Mesenchymal stem cell (in vitro differentiated cells and primary cell): ENCODE measurements at regions not wholly inside any gene's neighbourhood (a gene's known extent, or its start where the extent isn't known, plus 50 kb on each side); places are given as distances from the start of the nearest gene placed in this dataset.

Experiments
- DNase-seq: peaks from one replicate; pipeline ENCODE4 v3.0.0-alpha.2; 2013
- H2AFZ ChIP-seq: one replicate; pipeline ENCODE4 v1.6.1; 2013; ENCODE audit warnings: low read depth, mild to moderate bottlenecking, control low read depth, inconsistent platforms, low read length, moderate library complexity
- H2AK5ac ChIP-seq: 2 replicates; pipeline ENCODE4 v1.6.1; 2013; ENCODE audit warnings: low read length, moderate library complexity, mild to moderate bottlenecking, inconsistent platforms; ENCODE audit not compliant: severe bottlenecking
- H2BK120ac ChIP-seq: one replicate; pipeline ENCODE4 v1.6.1; 2013; ENCODE audit warnings: low read depth, mild to moderate bottlenecking, inconsistent platforms, low read length, moderate library complexity
- H2BK12ac ChIP-seq, 2 experiments: one replicate each; pipeline ENCODE4 v1.6.1; 2013; ENCODE audit warnings: inconsistent platforms in 2 of 2, low read length in 2 of 2, mild to moderate bottlenecking in 2 of 2, moderate library complexity in 2 of 2, control low read depth in 1 of 2
- H2BK15ac ChIP-seq: one replicate; pipeline ENCODE4 v1.6.1; 2013; ENCODE audit warnings: mild to moderate bottlenecking, low read depth, inconsistent platforms; ENCODE audit not compliant: poor library complexity, severe bottlenecking
- H2BK5ac ChIP-seq: 2 replicates; pipeline ENCODE4 v1.6.1; 2013; ENCODE audit warnings: low read depth, mild to moderate bottlenecking, low read length, control low read depth, inconsistent platforms; ENCODE audit not compliant: poor library complexity, severe bottlenecking
- H3K14ac ChIP-seq, 2 experiments: one replicate each; pipeline ENCODE4 v1.6.1; 2013; ENCODE audit warnings: inconsistent platforms in 2 of 2, low read length in 2 of 2, control low read depth in 1 of 2, mild to moderate bottlenecking in 1 of 2, moderate library complexity in 1 of 2
- H3K18ac ChIP-seq, 2 experiments: one replicate each; pipeline ENCODE4 v1.6.1; 2013; ENCODE audit warnings: inconsistent platforms in 2 of 2, low read length in 2 of 2, control low read depth in 1 of 2, low read depth in 1 of 2, mild to moderate bottlenecking in 1 of 2
- H3K23ac ChIP-seq, 2 experiments: one replicate each; pipeline ENCODE4 v1.6.1; 2013; ENCODE audit warnings: inconsistent platforms in 2 of 2, low read length in 2 of 2, mild to moderate bottlenecking in 2 of 2, moderate library complexity in 2 of 2, control low read depth in 1 of 2
- H3K27ac ChIP-seq: 2 replicates; pipeline ENCODE4 v1.5.1; 2013; ENCODE audit warnings: mild to moderate bottlenecking, moderate library complexity, low read length, control low read depth, inconsistent platforms; ENCODE audit not compliant: poor library complexity, severe bottlenecking
- H3K27me3 ChIP-seq, 2 experiments: 2 replicates each; pipeline versions ENCODE4 v1.6.1 to v1.7.0; 2013; ENCODE audit warnings: low read length in 2 of 2, mild to moderate bottlenecking in 2 of 2, moderate library complexity in 2 of 2, control low read depth in 1 of 2, inconsistent platforms in 1 of 2; ENCODE audit not compliant: control insufficient read depth in 1 of 2, insufficient read depth in 1 of 2
- H3K36me3 ChIP-seq, 2 experiments: 2 replicates each; pipeline versions ENCODE4 v1.6.1 to v1.7.0; 2013; ENCODE audit warnings: low read length in 2 of 2, control low read depth in 1 of 2, inconsistent platforms in 1 of 2, low read depth in 1 of 2, mild to moderate bottlenecking in 1 of 2; ENCODE audit not compliant: insufficient read depth in 2 of 2, control insufficient read depth in 1 of 2
- H3K4ac ChIP-seq, 2 experiments: one replicate each; pipeline ENCODE4 v1.6.1; 2013; ENCODE audit warnings: inconsistent platforms in 2 of 2, low read length in 2 of 2, mild to moderate bottlenecking in 2 of 2, moderate library complexity in 2 of 2, control low read depth in 1 of 2, low read depth in 1 of 2
- H3K4me1 ChIP-seq: 2 replicates; pipeline ENCODE4 v1.6.1; 2013; ENCODE audit warnings: low read depth, low read length, control low read depth; ENCODE audit not compliant: control insufficient read depth, insufficient read depth
- H3K4me2 ChIP-seq: 2 replicates; pipeline ENCODE4 v1.6.1; 2013; ENCODE audit warnings: low read length, mild to moderate bottlenecking, inconsistent platforms; ENCODE audit not compliant: poor library complexity, severe bottlenecking
- H3K4me3 ChIP-seq, 2 experiments: 2 replicates each; pipeline versions ENCODE4 v1.5.1 to v1.7.0; 2013; ENCODE audit warnings: low read length in 2 of 2, mild to moderate bottlenecking in 2 of 2, control low read depth in 1 of 2, low read depth in 1 of 2; ENCODE audit not compliant: insufficient read depth in 1 of 2
- H3K79me1 ChIP-seq: replicated peaks from 2 replicates; pipeline ENCODE4 v1.6.1; 2013; ENCODE audit warnings: mild to moderate bottlenecking, control low read depth, low read length, inconsistent platforms; ENCODE audit not compliant: poor library complexity, severe bottlenecking
- H3K9ac ChIP-seq: 2 replicates; pipeline ENCODE4 v1.7.0; 2013; ENCODE audit warnings: mild to moderate bottlenecking, low read length, moderate library complexity
- H3K9me3 ChIP-seq: 2 replicates; pipeline ENCODE4 v1.7.0; 2013; ENCODE audit warnings: mild to moderate bottlenecking, low read length; ENCODE audit not compliant: control insufficient read depth
- H4K8ac ChIP-seq: one replicate; pipeline ENCODE4 v1.6.1; 2013; ENCODE audit warnings: inconsistent platforms, mild to moderate bottlenecking, low read length, moderate library complexity
- H4K91ac ChIP-seq: one replicate; pipeline ENCODE4 v1.6.1; 2013; ENCODE audit warnings: mild to moderate bottlenecking, low read length, inconsistent platforms
- WGBS: methylation state at CpG from one replicate; pipeline ENCODE4 v1.1.7; 2013; ENCODE audit warnings: mixed read lengths; 5-methylcytosine and 5-hydroxymethylcytosine counted together

DNA sequence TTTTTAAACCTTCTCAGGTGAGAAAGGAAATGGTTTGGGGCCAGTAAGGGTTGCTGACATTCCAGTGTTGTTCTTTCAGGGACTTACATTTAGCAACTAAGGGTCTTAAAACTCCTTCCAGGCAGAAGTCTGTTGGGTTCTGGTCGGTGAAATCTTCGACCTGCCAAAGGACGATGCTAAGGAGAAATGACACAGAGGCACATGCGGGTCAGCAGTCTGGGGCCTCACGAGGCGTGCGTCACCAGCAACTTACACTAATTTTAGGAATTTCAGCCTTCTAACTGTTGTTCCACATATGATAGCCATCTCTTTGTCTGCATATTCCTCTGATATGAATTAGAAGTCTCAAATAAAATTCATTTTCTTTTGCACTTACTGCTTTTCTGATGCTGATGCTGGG, 64.1 kb upstream of the TMEM108 start:
- no peaks in the 10 kb centered on the region for H3K9me3 ChIP-seq
- H3K36me3 ChIP-seq = no peaks in the 10 kb centered on the region
- no peak overlapping the region for H3K14ac ChIP-seq
- H2AFZ ChIP-seq = no peak overlapping the region
- no peak overlapping the region for H3K4me2 ChIP-seq
- no peaks in the 10 kb centered on the region for H3K79me1 ChIP-seq
- H2BK15ac ChIP-seq = no peak overlapping the region
- H3K4me1 ChIP-seq = no peaks in the 10 kb centered on the region
- H3K9ac ChIP-seq = no peak overlapping the region
- no peak overlapping the region for H2BK12ac ChIP-seq
- H3K27ac ChIP-seq = no peak overlapping the region
- H2AK5ac ChIP-seq = no peak overlapping the region
- H3K27me3 ChIP-seq = no peaks in the 10 kb centered on the region
- H3K4ac ChIP-seq = no peak overlapping the region
- no peak overlapping the region for H3K23ac ChIP-seq
- no peak overlapping the region for H3K4me3 ChIP-seq
- no peak overlapping the region for H4K8ac ChIP-seq
- H3K18ac ChIP-seq = no peak overlapping the region
- no peak overlapping the region for H2BK120ac ChIP-seq
- no peak overlapping the region for H2BK5ac ChIP-seq
- H4K91ac ChIP-seq = no peak overlapping the region
- no peak for DNase-seq
- 82% methylated on average over 7 of the region's 7 CpGs for WGBS

DNA sequence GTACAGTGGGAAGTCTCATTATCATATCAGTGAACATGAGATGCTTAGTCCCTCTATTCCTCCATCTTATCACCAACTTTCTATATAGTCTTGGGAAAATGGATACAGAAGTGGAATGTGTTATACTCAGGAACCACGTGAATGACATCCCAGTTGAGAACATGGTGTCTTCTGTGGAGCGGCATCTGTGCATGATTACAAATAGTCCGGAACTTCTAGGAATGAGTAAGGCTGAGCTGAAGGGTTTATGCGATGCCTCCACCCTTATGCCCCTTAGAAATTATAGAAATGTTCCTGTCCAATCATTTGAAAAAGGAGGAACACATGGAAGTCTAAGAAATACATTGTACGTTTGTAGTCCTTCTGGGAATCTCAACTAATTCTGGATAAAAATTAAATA, 64.8 kb upstream of the TMEM108 start:
- Histone ChIP-seq H2AFZ (no peak overlapping the region), H3K27ac (no peak overlapping the region), H2BK12ac (no peak overlapping the region), H4K91ac (no peak overlapping the region), H4K8ac (no peak overlapping the region), H2AK5ac (no peak overlapping the region), H3K4me2 (no peak overlapping the region), H2BK15ac (no peak overlapping the region), H3K27me3 (no peaks in the 10 kb centered on the region), H2BK120ac (no peak overlapping the region), H3K9me3 (no peaks in the 10 kb centered on the region), H3K79me1 (no peaks in the 10 kb centered on the region), H2BK5ac (no peak overlapping the region), H3K4me3 (no peak overlapping the region), H3K14ac (no peak overlapping the region), H3K9ac (no peak overlapping the region), H3K4ac (no peak overlapping the region), H3K18ac (no peak overlapping the region), H3K36me3 (no peaks in the 10 kb centered on the region), H3K23ac (no peak overlapping the region), H3K4me1 (no peaks in the 10 kb centered on the region)
- no peak for DNase-seq
- WGBS = 81% methylated on average over 4 of the region's 5 CpGs

DNA sequence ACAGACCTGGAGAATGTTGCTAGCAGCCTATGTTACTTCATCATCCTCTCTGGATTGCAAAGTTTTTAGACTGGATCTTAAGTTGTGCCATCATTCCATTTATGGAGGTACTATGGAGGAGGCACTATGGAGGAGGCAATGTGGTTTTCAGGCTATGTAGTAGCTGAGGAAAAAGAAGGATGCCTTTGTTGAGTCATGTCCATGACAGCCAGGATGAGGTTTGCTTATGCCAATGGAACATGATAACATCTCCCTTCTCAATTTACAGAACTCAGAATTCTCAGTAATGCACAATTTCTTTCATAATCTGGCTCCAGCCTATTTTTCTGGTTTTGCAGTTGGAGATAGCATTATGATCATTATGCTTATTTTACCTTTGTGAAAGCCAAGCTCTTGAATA, 65.9 kb upstream of the TMEM108 start:
- Histone ChIP-seq H3K4me1 (no peaks in the 10 kb centered on the region), H2BK15ac (no peak overlapping the region), H3K23ac (no peak overlapping the region), H2BK5ac (no peak overlapping the region), H3K9ac (no peak overlapping the region), H3K36me3 (no peaks in the 10 kb centered on the region), H2BK120ac (no peak overlapping the region), H2BK12ac (no peak overlapping the region), H2AFZ (no peak overlapping the region), H3K14ac (no peak overlapping the region), H3K4ac (no peak overlapping the region), H3K18ac (no peak overlapping the region), H3K27me3 (no peaks in the 10 kb centered on the region), H3K79me1 (no peaks in the 10 kb centered on the region), H4K8ac (no peak overlapping the region), H4K91ac (no peak overlapping the region), H3K27ac (no peak overlapping the region), H2AK5ac (no peak overlapping the region), H3K4me2 (no peak overlapping the region), H3K4me3 (no peak overlapping the region), H3K9me3 (no peaks in the 10 kb centered on the region)
- DNase-seq = no peak

DNA sequence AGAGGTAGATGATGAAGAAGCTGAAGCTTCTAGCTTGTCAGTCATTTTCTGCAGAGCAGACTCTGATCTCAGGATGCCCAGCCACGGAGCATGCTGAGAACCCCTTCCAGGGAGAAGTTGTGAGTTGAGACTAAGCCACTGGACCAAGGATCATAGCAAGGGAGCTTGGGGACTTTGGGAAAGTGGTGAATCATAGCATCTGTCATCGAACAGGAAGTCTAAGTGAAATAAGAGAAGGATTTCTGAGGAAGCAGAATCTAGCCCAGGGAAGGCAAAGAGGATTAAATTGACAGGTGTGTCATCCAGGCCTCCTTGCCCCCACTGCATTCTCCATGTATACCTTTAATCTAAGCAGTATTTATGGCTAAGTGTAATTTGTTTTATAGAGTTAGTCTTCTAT, 71.8 kb upstream of the TMEM108 start:
- H2AK5ac ChIP-seq = no peak overlapping the region
- no peak overlapping the region for H3K23ac ChIP-seq
- no peaks in the 10 kb centered on the region for H3K79me1 ChIP-seq
- no peak overlapping the region for H2AFZ ChIP-seq
- no peak for DNase-seq
- H2BK120ac ChIP-seq = no peak overlapping the region
- no peak overlapping the region for H3K14ac ChIP-seq
- no peak overlapping the region for H2BK15ac ChIP-seq
- no peak overlapping the region for H4K91ac ChIP-seq
- no peaks in the 10 kb centered on the region for H3K9me3 ChIP-seq
- no peak overlapping the region for H3K4me2 ChIP-seq
- H4K8ac ChIP-seq = no peak overlapping the region
- no peak overlapping the region for H3K9ac ChIP-seq
- no peaks in the 10 kb centered on the region for H3K4me1 ChIP-seq
- H3K18ac ChIP-seq = no peak overlapping the region
- H3K27me3 ChIP-seq = no peaks in the 10 kb centered on the region
- no peak overlapping the region for H2BK5ac ChIP-seq
- no peaks in the 10 kb centered on the region for H3K36me3 ChIP-seq
- H2BK12ac ChIP-seq = no peak overlapping the region
- H3K4ac ChIP-seq = no peak overlapping the region
- WGBS = 36% methylated on average over 2 of the region's 2 CpGs
- no peak overlapping the region for H3K27ac ChIP-seq
- no peak overlapping the region for H3K4me3 ChIP-seq
